Endothelial cell of umbilical vein (primary cell): ENCODE measurements at regions not wholly inside any gene's neighbourhood (a gene's known extent, or its start where the extent isn't known, plus 50 kb on each side); places are given as distances from the start of the nearest gene placed in this dataset.

Experiments
- BruUV-seq: library from RNA; stranded (reverse); fragments of 400-500 nt; replicated peaks from 2 replicates; lab custom pipeline; 2021; lab: Mats Ljungman, UMichigan
- CTCF ChIA-PET: fragments of 300-600, 350-600 bp; sonication (Branson Sonifier 250); formaldehyde crosslinking; loops from one replicate; lab custom pipeline; 2021; ENCODE audit warnings: antibody characterized with exemption, inconsistent platforms; lab: Charles Lee
- POLR2A ChIA-PET: fragments of 300-600, 350-600 bp; sonication (Branson Sonifier 250); formaldehyde crosslinking; loops from one replicate; lab custom pipeline; 2021; ENCODE audit warnings: antibody characterized with exemption, inconsistent platforms; lab: Charles Lee
- DNase-seq: peaks from one replicate; pipeline ENCODE4 v3.0.0-alpha.2; 2011; ENCODE audit warnings: low read depth, low spot score
- FAIRE-seq: peaks from 2 replicates; lab custom pipeline; 2011; peaks lifted over from hg19 to GRCh38; lab: Jason Lieb, UNC
- H2AFZ ChIP-seq: 2 replicates; pipeline ENCODE4 v1.6.0; 2012; ENCODE audit warnings: low read depth, low read length, control low read depth, inconsistent platforms
- H3K27ac ChIP-seq: 2 replicates; pipeline ENCODE4 v1.5.1; 2011; ENCODE audit warnings: low read depth, mild to moderate bottlenecking, control low read depth, low read length, moderate library complexity; ENCODE audit not compliant: insufficient read depth
- H3K27me3 ChIP-seq, 2 experiments: 2 replicates each; pipeline versions ENCODE4 v1.6.0 to v1.6.1; 2011; ENCODE audit warnings: low read length in 2 of 2, mixed read lengths in 1 of 2; ENCODE audit not compliant: control insufficient read depth in 2 of 2, insufficient read depth in 2 of 2
- H3K36me3 ChIP-seq, 2 experiments: 2 replicates in 1 of 2; 3 replicates in 1 of 2; pipeline ENCODE4 v1.5.1; 2011; ENCODE audit warnings: low read length in 2 of 2, mild to moderate bottlenecking in 1 of 2, moderate library complexity in 1 of 2; ENCODE audit not compliant: control insufficient read depth in 2 of 2, insufficient read depth in 2 of 2; ENCODE audit errors: extremely low read depth in 1 of 2
- H3K4me1 ChIP-seq: 3 replicates; pipeline ENCODE4 v1.5.1; 2011; ENCODE audit warnings: mild to moderate bottlenecking, low read length; ENCODE audit not compliant: control insufficient read depth, insufficient read depth; ENCODE audit errors: extremely low read depth
- H3K4me2 ChIP-seq: 2 replicates; pipeline ENCODE4 v1.6.1; 2011; ENCODE audit warnings: low read length, control low read depth, mixed read lengths; ENCODE audit not compliant: insufficient read depth
- H3K4me3 ChIP-seq, 3 experiments: fragments of 200-600 bp in 1 of 3; sonication (generic), shearing (Covaris generic) in 1 of 3; replicated peaks in 1 of 3; 2 replicates each; pipeline ENCODE4 v1.5.1; 2011 to 2016; ENCODE audit warnings: control low read depth in 3 of 3, low read length in 3 of 3, mild to moderate bottlenecking in 2 of 3, inconsistent platforms in 1 of 3, low read depth in 1 of 3, moderate library complexity in 1 of 3; ENCODE audit not compliant: insufficient read depth in 1 of 3
- H3K79me2 ChIP-seq: 2 replicates; pipeline ENCODE4 v1.6.0; 2012; ENCODE audit warnings: low read length, inconsistent platforms; ENCODE audit not compliant: control insufficient read depth, insufficient read depth
- H3K9ac ChIP-seq: replicated peaks from 2 replicates; pipeline ENCODE3; 2011; ENCODE audit warnings: low read length, control low read depth; ENCODE audit not compliant: insufficient read depth; ENCODE audit errors: extremely low read depth
- H3K9me1 ChIP-seq: replicated peaks from 3 replicates; pipeline ENCODE4 v1.6.0; 2011; ENCODE audit warnings: mild to moderate bottlenecking, low read length; ENCODE audit not compliant: control insufficient read depth, insufficient read depth; ENCODE audit errors: extremely low read depth
- H3K9me3 ChIP-seq: replicated peaks from 2 replicates; pipeline ENCODE4 v1.5.1; 2012; ENCODE audit warnings: low read length, inconsistent platforms; ENCODE audit not compliant: control insufficient read depth, insufficient read depth
- H4K20me1 ChIP-seq: replicated peaks from 2 replicates; pipeline ENCODE3; 2011; ENCODE audit warnings: mild to moderate bottlenecking, low read length; ENCODE audit not compliant: control insufficient read depth, insufficient read depth; ENCODE audit errors: extremely low read depth
- EZH2 ChIP-seq: IDR thresholded peaks from 2 replicates; pipeline ENCODE4 v1.6.1; 2012; ENCODE audit warnings: borderline replicate concordance, low read depth, mild to moderate bottlenecking, moderate library complexity, low read length, inconsistent platforms; ENCODE audit not compliant: severe bottlenecking
- FOS ChIP-seq: IDR thresholded peaks from 2 replicates; pipeline ENCODE4 v1.6.1; 2011; ENCODE audit warnings: mild to moderate bottlenecking, low read length, moderate library complexity, borderline replicate concordance; ENCODE audit not compliant: insufficient read depth
- GATA2 ChIP-seq: IDR thresholded peaks from 2 replicates; pipeline ENCODE4 v1.7.0; 2011; ENCODE audit warnings: low read depth, mild to moderate bottlenecking, moderate library complexity, mixed read lengths, low read length; ENCODE audit not compliant: insufficient read length, insufficient read depth
- JUN ChIP-seq: IDR thresholded peaks from 2 replicates; pipeline ENCODE4 v1.6.1; 2011; ENCODE audit warnings: borderline replicate concordance, low read depth; ENCODE audit not compliant: insufficient read length, insufficient read depth
- MYC ChIP-seq: IDR thresholded peaks from one replicate; pipeline ENCODE4 v1.6.1; 2011; ENCODE audit warnings: mild to moderate bottlenecking, low read depth, low read length
- POLR2A ChIP-seq: IDR thresholded peaks from 2 replicates; pipeline ENCODE4 v1.6.1; 2012; ENCODE audit warnings: low read depth, mild to moderate bottlenecking, control low read depth, low read length
- POLR2AphosphoS5 ChIP-seq: IDR thresholded peaks from 2 replicates; pipeline ENCODE4 v1.6.1; 2012; ENCODE audit warnings: low read depth, mild to moderate bottlenecking, control low read depth, low read length, moderate library complexity; ENCODE audit not compliant: insufficient read depth
- dilution Hi-C: fragments of 300-500 bp; cut with MboI; formaldehyde crosslinking; loops from one replicate; pipeline ENCODE4 v1.15.0; 2019; ENCODE audit warnings: low sequenced_read_pairs; ENCODE audit not compliant: extremely low pct_ligation_motif_present
- intact Hi-C: fragments of 100-400 bp; cut with micrococcal nuclease; formaldehyde crosslinking; loops from one replicate; pipeline ENCODE4 v1.10.0; 2022
- TF ChIP-seq, protein P1 (sequence below), 2 donors: IDR thresholded peaks; 1 replicate in 1 of 2; 2 replicates in 1 of 2; pipeline ENCODE4 v1.5.1; 2011; ENCODE audit warnings: low read length in 2 of 2, mild to moderate bottlenecking in 2 of 2, moderate library complexity in 2 of 2, control low read depth in 1 of 2, inconsistent platforms in 1 of 2, low read depth in 1 of 2; ENCODE audit not compliant: insufficient read depth in 1 of 2; ENCODE audit errors: extremely low read depth in 1 of 2
- TF ChIP-seq, protein P2 (sequence below): IDR thresholded peaks from 2 replicates; pipeline ENCODE4 v1.6.1; 2011; ENCODE audit not compliant: insufficient read depth, insufficient read length

- Histone ChIP-seq H3K27ac (no peak overlapping the region), H3K79me2 (no peaks in the 10 kb centered on the region), H3K4me2 (no peak overlapping the region), H3K9me1 (no peaks in the 10 kb centered on the region), H3K4me3 (no peak overlapping the region), H3K36me3 (no peaks in the 10 kb centered on the region), H3K27me3 (no peaks in the 10 kb centered on the region), H3K9me3 (no peaks in the 10 kb centered on the region), H3K9ac (no peak overlapping the region), H4K20me1 (no peaks in the 10 kb centered on the region), H2AFZ (no peak overlapping the region), H3K4me1 (no peaks in the 10 kb centered on the region)
- POLR2A ChIA-PET: no interaction called here
- no TSS peak for BruUV-seq
- TF ChIP-seq POLR2A (no peak), FOS (no peak), POLR2AphosphoS5 (no peak), JUN (no peak), GATA2 (no peak), EZH2 (no peak), MYC (no peak)
- TF ChIP-seq, protein P1, sequence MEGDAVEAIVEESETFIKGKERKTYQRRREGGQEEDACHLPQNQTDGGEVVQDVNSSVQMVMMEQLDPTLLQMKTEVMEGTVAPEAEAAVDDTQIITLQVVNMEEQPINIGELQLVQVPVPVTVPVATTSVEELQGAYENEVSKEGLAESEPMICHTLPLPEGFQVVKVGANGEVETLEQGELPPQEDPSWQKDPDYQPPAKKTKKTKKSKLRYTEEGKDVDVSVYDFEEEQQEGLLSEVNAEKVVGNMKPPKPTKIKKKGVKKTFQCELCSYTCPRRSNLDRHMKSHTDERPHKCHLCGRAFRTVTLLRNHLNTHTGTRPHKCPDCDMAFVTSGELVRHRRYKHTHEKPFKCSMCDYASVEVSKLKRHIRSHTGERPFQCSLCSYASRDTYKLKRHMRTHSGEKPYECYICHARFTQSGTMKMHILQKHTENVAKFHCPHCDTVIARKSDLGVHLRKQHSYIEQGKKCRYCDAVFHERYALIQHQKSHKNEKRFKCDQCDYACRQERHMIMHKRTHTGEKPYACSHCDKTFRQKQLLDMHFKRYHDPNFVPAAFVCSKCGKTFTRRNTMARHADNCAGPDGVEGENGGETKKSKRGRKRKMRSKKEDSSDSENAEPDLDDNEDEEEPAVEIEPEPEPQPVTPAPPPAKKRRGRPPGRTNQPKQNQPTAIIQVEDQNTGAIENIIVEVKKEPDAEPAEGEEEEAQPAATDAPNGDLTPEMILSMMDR (IDR thresholded peaks at IDR 0.05; ENCODE audit: extremely low read depth in 1 of 2, insufficient read depth in 1 of 2, low read depth in 1 of 2, low read length in 2 of 2): no peak
- TF ChIP-seq, protein P2, sequence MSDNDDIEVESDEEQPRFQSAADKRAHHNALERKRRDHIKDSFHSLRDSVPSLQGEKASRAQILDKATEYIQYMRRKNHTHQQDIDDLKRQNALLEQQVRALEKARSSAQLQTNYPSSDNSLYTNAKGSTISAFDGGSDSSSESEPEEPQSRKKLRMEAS: no peak
- DNase-seq (no peak), FAIRE-seq (no peak)
- CTCF ChIA-PET: no interaction called here
- dilution Hi-C loops: no loop called here
- intact Hi-C loops: no loop called here
Observed at GRCh38 chr6:55088902-55089301, 85.4 kb upstream of the HCRTR2 start.
